HG02885 (cell line): ENCODE measurements at regions not wholly inside any gene's neighbourhood (a gene's known extent, or its start where the extent isn't known, plus 50 kb on each side); places are given as distances from the start of the nearest gene placed in this dataset.

Experiments used
- ATAC-seq: cut with Tn5 transposase; IDR thresholded peaks from one replicate; pipeline ENCODE4 v1.9.1; 2021; ENCODE audit warnings: mild to moderate bottlenecking; ENCODE audit not compliant: unreplicated experiment, poor library complexity

DNA sequence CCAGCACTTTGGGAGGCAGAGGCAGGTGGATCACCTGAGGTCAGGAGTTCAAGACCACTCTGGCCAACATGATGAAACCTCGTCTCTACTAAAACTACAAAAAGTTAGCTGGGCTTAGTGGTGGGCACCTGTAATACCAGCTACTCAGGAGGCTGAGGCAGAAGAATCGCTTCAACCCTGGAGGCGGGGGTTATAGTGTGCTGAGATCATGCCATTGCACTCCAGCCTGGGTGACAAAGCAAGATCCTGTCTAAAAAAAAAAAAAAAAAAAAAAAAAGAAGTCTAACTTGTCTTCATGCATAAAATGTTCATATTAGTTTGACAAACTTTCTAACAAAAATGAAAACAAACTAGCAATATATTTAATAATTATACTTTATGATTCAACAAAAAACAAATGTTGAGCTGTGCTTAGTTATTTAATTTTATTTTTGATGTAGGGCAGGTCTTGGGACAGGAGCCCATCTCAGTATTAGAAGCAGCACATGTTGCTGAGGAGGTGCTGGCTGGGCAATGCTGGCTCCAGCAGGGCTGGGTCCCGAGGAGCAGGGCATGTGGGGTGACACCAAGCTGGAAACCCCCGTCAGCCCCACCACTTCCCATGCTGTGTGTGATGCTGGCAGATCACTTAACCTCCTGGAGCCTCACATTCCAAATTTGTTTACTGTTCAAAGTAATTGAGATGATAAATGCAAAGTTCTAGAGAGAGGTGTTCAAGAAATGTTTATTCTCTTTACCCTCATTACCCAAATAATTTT lies 335.3 kb upstream of the KLF6 start:
- no peak for ATAC-seq

DNA sequence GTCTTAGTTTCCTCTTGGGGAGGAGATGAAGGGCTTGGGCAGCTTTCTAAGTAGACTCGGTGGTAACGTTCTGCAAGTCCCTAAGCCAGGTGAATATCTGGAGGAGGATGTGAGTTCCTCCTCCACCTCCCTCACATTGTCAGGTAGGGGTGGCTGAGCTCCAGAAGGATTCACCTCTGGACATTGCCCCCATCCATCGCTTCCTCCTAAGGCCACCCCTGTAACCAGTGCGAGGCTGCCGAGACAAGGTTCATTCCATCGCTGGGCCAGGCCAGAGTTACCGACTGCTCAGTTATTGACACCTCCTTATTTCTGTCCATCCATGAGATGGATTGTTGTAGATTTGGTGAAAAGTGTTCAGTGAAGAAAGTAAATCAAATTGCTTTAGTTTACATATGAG lies 334.1 kb upstream of the KLF6 start:
- no peak for ATAC-seq

DNA sequence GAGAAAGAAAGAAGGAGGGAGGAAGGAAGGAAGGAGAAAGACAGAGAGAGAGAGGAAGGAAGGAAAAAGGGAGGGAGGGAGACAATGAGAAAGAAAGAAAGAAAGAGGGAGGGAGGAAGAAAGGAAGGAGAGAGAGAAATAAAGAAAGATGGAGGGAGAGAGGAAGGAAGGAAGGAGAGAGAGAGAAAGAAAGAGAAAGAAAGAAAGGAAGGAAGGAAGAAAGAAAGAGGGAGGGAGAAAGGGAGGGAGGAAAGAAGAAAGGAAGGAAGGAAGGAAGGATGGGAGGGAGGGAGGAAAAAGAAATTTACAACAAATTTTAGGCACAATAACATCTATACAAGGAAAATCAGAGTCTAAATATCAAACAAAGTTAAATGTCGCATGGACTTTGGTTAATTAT lies 332.6 kb upstream of the KLF6 start:
- ATAC-seq: no peak

- no peak for ATAC-seq
These were observed 326.6 kb upstream of the KLF6 start for GRCh38 chr10:4111643-4112042.

GRCh38 chr10:4109469-4109868 lies 324.5 kb upstream of the KLF6 start:
- ATAC-seq: no peak

DNA sequence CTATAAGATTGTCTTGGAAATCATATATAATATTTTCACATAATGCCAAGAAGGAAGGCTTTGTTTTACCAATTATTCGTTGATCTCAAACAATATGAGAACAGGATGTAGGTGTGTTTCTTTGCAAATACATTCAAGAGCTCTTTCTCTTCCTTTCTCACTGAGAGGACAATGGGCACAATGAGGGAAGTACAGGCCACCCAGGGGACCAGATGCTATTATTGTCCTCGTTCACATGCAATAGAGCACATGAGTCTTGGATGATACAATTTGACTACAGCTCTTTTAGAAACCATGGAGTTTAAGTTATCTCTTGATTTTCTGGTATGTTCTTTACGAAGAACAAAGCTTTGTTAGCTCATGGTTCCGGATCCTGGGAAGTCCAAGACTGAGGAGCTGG lies 323.7 kb upstream of the KLF6 start:
- ATAC-seq: no peak

GRCh38 chr10:4107285-4107851 lies 322.4 kb upstream of the KLF6 start:
- ATAC-seq: no peak

- ATAC-seq: no peak
These were observed 318.6 kb upstream of the KLF6 start for GRCh38 chr10:4103603-4104002.

- ATAC-seq: no peak
These were observed 317.9 kb upstream of the KLF6 start for GRCh38 chr10:4102802-4103344.

DNA sequence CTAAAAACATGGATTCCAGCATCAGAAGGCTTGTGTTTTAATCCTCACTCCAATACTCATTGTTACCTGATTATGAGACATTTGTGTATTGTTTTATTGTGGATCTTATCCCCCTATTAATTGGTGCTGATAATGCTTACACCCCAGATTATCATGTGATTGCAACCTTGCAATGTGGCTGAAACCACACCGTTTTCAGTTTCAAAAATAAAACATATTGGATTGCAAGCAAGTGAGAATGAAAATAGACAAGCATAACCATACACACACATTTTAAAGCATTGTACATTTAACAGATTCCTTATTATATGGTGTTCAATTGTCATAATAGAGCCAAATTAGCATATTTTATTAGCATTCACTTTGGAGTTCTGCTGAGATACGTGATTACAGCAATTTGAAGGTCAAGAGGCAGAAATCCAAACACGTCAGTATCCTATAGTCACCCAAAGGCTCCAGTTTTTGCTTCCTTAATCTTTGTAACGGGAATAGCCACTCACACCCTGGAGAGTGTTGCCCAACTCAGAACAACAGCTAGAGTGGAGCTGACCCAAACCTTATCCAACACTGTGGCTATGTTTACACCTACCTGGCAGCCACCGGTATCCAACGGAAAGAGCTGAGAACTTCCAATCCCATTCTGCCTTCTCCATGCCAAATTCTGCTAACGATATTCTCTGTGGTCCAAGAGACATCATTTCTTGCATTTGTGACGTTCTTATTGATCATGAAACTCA lies 317.1 kb upstream of the KLF6 start:
- no peak for ATAC-seq

DNA sequence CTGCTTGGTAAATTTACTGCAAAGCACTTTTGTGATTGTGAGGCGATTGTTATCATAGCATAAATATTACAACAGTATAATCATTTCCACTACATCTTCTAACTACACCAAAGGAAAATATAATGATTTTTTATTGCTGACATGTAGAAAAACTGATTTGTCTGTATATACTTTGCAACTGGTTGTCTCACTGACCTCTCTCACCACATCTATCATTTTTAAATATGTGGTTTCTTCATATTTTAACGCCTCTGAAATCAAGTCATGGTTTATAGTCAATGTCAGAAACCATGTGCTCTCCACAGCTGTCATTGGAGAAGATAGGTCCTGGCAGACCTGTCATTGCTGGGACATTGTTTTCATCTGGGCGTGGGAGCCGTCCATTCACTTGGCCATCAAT lies 315.4 kb upstream of the KLF6 start:
- ATAC-seq: no peak

DNA sequence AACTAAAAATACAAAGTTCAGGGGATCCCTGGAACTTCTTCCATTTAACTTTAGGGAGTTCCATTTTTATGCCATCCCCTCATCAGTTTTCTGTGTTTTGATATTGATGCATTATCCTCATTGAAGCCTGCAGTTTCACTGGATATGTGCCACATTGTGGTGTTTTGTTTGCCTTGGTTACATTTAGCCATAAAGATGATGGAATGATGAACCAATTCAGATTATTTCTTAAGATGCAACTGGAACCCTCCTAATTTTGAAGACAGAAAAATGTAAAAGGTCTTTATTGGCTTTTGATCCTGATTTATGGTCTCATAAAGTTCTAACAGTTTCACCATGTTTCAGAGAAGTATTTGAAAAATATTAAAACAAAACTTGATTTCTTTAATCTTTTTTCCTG lies 314.2 kb upstream of the KLF6 start:
- ATAC-seq: no peak

- no peak for ATAC-seq
These were observed 310.3 kb upstream of the KLF6 start for GRCh38 chr10:4095166-4095917.

GRCh38 chr10:4094751-4095150 lies 309.7 kb upstream of the KLF6 start:
- no peak for ATAC-seq

- ATAC-seq: no peak
These were observed 308.4 kb upstream of the KLF6 start for GRCh38 chr10:4093438-4093837.

GRCh38 chr10:4088354-4089066 lies 303.5 kb upstream of the KLF6 start:
- no peak for ATAC-seq

GRCh38 chr10:4086131-4086898 lies 301.3 kb upstream of the KLF6 start:
- ATAC-seq: no peak

GRCh38 chr10:4083509-4084003 lies 298.5 kb upstream of the KLF6 start:
- no peak for ATAC-seq

DNA sequence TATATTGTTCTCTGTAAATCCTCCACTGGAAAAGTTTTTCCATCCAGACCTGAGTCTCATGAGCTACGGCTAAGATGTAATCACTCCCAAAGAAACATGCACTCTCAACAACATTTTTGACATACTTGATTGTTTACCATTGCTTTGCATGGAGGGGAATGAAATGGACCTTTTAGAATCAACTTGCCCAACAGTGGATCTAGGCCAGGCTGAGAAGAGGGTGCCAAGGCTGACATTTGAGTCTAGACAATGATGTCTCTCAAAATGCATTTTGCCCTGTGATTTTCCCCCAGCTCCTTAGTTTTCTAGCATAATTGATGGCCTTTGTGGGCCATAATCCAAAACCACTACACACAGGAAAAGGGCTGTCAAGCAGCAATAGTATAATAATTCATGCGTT lies 297.9 kb upstream of the KLF6 start:
- no peak for ATAC-seq
